HG03139 (cell line): ENCODE measurements at regions not wholly inside any gene's neighbourhood (a gene's known extent, or its start where the extent isn't known, plus 50 kb on each side); places are given as distances from the start of the nearest gene placed in this dataset.
A peak's percentile ranks its signal among the peaks of the same experiment; 100 is the strongest.

Experiments used
- ATAC-seq: cut with Tn5 transposase; IDR thresholded peaks from one replicate; pipeline ENCODE4 v1.9.1; 2021; ENCODE audit not compliant: unreplicated experiment

DNA sequence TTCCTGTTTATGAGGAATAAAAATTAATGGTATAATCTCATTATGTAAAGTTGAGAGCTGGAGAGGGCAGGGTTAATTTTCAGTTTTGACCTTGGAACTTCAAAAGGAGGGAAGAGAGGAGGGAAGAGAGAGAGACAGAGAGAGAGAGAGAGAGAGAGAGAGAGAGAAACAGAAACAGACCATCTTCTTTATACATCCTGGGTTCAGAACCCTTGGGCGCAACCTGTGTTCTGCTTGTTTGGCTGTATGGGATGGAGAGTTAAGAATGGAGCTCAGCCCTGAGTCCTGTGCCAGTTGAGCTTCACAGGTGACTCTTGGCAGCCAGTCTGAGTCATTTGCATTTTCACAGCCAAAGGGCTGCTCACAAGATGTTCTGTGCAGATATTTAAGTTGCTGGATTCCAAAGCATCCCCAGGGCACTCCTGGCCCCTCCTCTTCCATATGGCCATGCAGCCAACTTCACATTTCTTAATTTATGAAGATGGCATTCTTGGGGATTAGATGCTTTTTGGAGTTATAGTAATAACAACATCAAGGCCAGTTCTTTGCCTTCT, 143.5 kb downstream of the CARTPT start:
- no peak for ATAC-seq

DNA sequence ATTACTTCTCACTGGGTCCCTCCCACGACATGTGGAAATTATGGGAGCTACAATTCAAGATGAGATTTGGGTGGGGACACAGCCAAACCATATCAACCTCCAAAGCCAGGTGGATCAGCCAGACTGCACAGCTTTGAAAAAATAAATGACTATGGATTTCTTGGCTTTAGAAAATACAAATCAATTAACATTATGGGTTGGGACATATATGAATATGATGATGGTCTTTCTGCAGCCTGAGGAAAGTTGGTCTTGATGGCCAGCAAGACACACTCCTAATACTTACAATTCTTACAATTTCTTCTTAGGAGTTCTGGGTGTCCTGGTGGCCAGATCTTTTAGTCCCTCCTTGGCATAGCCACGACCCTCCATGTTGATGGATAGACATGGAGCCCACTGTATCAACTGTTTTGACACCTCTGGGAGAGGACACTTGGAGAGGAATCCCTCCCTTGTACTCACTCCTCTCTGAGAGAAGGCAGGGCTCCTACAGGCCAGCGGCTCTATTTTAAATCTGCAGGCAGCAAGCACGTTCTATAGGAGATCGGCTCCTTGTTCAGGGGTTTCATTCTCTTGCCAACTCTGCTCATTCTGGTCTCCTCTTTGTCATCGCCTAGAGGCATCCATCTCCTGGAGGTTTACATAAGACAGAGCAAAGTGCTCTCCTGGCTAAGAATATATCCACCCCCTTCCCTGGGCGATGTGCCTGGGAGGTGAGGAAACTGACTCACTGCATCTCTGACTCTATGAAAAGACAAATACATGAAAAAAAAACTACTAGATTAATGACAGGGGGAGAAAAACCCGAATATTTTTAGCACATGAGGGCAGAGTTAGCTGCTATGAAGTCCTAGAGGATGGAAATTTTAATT, 145.9 kb downstream of the CARTPT start:
- ATAC-seq = no peak

DNA sequence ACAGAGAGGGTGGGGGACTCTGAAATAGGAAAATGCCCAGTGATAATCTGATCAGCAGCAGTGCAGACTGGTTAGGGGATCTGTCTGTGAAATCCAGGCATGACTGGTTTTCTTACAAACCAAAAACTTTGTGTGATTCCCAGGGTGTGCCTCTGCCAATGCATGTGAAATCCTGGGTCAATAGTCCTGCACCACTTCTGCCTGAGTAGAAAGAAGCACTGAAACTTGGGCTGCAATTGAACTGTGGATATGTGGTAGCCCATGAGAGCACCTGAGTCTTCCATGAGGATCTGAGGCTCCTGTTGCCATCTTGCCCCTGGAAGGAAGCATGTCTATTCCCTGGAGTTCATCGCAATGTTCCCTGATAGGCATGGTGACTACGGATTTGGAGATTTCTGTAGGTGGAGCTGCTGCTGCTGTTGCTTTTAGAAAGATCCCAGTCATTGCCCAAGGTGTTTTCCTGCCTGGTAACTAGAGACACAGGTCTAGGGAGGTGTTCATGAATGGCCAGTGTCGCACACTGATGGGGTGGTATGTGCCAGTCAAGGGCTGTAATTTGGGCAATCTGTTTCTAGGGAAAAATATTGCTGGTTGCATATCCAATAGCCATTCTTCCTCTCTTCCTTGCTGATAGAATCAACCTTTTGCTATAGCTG, 146.7 kb downstream of the CARTPT start:
- no peak for ATAC-seq

DNA sequence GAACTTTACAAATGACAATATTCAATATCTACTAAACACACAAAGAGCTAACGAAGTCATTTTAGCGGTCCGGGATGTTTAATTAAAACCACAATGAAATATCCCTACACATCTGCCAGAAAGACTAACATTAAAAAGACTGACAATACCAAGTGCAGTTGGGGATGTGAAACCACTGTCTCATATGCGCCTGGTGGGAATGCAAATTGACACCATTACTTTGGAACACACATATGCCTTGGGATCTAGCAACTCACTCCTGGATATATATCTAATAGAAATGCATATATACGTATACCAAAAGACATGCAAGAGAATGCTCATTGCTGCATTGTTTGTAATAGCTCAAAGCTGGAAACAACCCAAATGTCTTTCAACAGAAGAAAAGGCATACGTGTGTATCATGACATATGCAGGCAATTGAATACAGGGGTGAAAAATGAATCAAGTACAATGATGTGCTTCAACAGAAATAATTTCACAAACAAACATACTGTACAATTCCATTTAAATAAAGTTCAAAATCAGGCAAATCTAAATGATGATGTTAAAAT, 153.3 kb downstream of the CARTPT start:
- no peak for ATAC-seq

DNA sequence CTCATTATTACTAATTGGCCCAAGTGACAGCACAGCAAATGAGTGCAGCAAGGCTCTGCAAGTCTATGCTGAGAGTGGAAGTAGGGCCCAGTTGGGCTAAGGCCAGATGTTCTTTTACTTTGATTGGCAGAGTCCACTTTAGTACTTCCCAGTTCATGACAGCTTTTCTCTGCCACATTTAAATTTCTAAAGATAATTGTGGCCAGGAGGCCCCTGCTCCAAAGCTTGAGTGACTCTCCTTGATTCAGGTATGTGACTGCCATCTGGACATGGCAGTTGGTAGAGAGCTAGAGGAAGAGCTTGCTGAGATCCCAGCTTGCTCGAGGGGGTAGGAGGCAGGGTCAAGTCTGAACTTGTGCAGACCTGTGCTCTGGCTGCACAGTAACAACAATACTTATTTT, 154.1 kb downstream of the CARTPT start:
- no peak for ATAC-seq

DNA sequence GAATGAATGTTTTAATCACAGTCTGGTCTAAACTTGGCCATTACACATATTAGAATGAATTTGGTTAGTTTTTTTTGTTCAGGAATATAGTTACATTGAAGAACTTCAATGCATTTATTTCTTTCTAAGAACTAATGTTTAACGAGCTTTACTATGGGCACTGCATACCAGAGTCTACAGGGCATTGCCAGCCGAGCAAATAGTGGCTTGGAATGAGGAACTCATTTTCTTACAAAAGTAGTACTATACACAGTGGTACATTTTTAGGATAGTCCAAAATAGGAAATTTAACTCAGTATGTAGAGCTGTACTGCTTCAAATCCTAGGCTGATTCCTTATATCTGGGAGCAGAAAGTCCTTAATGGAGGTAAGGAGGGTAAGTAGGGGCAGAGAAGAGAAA, 155.4 kb downstream of the CARTPT start:
- ATAC-seq = no peak

DNA sequence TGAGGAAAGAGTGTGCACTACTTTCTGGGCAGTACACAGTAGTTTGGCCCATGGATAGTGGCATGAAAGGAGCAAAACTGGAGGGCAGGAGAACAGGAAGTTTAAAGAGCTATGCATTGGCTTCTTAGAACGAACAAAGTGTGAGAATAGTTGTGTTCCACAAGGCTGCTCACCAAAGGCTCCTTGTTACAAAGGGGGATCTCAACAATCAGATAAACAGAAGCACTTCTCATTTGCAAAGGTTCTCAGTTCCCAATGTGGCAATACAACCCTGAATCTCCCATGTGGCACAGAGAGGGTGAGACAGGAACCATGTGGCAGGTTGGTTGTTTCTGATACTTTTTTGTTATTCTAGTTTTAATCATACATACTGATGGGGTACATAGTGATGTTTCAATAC, 158.4 kb downstream of the CARTPT start:
- no peak for ATAC-seq

DNA sequence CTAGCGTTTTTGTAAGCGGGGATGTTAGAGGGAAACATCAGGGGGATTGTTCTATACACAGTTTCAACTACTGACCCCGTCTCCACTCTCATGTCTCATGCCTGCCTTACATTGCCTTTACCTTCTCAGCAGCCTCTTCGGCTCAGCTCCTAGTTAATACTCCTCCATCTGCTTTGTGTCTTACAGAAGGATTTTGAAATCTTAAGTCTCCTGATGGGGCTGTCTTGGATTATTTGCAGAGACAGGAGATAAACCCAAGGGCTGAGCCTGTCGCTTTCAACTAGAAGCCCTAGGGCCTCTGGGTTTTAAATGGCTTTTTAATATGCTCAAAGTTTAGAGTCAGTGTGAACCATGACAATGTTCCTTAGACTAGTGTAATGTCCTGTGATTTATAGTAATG, 161.5 kb downstream of the CARTPT start:
- no peak for ATAC-seq

DNA sequence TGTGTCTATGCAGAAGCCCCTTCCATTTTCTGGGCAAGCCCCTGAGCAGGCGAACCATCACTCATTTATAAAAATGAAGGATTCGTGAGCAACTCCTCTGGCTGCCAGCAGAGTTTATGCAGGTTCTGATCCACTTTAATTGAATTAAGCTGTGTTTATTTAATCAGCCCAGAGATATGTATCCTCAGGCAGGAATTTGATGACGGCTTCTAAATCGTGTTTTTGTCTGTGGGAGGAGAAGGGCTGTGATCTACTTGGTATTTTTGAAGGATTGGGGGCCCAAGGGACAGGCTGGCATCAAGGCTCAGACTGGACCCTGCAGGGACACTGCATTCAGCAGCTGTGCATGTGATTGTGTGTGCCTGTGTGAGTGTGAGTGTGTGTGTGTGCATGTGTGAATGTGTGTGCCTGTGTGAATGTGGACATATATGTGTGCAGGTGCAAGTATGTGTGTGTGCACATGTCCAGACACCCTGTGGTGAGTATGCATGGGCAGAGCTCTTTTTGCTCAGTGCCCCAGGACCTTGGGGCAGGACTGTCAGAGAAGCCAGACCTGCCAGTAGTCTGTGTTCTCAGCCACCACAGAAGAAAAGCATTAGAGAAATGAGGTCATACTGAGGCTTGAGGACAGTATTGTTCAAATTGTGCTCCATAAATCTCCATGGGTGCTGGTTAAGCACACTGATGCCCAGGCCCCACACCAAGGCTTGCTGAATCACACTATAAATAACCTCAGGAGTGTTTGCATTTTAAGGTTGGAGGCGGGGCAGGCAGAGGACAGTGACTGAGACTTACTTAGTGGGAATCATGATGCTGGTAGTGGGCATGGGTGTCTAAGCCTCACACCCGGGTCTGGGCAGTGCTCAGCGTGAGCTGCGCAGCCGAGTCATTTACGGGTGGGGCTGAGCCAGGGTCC, 164.0 kb downstream of the CARTPT start:
- no peak for ATAC-seq

DNA sequence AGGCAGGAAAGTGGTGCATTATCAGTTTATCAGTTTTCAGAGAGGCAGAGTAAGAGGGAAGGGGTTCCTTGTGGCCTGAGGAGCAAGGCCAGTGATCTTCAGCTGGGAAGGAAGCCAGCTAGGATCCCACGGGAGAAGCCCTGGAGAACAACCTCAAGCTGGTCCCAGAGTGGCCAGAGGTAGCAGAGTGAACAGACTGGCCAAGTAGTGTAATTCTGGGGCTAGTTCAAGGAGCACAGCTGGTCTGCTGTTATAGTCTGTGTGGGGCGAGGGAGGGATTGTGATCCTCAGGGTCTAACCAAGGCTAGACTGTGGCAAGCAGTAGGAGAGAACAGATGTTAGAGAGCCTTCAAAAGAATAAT, 164.6 kb downstream of the CARTPT start:
- no peak for ATAC-seq

DNA sequence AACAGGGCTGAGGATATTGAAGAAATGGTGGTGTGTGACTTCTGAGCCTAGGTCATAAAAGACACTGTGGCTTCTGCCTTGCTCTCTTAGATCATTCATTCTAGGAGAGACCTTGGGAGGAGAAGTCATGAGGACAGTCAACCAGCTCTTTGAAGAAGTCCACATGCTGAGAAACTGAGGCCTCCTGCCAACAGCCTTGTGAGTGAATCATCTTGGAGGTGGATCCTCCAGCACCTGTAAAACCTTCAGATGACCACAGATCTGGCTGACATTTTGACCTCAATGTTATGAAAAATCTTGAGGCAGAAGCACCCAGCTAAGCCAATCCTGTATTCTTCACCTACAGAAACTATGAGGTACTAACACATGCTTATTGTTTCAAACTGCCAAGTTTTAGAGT, 165.9 kb downstream of the CARTPT start:
- ATAC-seq = no peak

DNA sequence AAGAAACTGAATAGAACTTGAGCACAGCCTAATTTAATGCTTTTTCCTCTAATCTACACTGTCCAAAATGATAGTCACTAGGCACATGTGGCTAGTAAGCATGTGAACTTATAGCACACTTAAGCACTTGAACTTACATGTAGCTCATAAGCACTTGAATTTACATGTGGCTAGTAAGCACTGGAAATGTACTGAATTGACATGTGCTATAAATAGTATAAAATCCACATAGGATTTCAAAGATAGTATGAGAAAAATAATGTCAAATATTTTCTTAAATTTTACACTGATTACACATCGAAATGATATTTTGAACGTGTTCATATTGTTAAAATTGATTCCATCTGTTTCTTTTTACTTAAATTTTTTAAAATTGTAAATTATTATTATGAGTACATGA, 167.3 kb downstream of the CARTPT start:
- ATAC-seq = no peak

DNA sequence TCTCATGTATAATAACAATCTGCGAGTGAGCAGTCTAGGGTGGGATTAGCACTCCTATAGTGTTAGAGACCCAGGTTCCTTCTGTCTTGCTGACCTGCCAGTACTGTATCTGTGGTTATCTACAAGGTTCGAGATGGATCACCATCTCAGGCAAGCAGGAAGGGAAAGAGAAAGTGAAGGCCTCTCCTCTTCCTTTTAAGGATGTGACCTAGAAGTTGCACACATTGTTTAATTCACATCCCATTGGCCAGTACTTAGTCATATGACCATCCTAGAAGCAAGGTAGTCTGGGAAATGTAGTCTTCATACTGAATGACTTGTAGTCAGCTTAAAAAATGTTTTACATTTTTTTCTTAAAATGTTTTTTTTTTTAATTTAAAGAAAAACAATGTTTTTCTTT, 168.6 kb downstream of the CARTPT start:
- peak; percentile 99 for ATAC-seq

DNA sequence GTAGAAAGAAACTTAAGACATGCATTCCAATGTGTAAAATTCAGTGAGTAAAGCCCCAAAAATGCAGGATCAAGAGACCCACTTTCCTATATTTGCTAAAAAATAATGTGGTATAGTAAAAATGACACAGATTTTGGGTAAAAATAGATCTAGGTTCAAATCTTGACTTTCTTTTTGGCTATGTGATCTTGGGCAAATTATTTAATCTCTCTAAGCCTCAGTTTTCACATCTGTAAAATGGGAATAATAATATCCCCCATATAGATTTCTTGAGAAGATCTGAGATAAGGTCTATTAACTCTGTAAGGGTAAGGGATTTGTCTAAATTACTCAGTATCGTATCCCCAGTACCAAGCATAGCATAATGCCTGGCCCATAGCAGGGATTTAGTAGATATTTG, 172.3 kb downstream of the CARTPT start:
- no peak for ATAC-seq

DNA sequence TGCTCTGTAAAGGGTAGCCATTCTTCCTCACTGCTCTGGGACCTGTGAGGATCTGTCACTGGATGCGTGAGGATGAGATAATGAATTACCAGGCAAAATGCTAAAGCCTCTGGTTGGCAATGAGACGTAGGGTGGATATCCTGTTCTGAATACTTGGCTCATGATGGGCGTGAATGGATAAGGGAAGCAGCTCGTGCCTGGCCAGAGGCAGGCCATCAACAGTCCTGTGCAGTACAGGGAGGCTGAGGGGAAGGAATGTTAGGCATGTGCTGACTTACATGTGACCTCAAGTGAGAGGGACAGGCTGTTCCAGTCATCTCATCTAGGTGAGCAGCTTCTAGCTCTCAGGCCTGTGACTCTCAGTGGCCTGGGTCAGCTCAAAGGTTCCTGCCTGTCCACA, 172.8 kb downstream of the CARTPT start:
- ATAC-seq = no peak

DNA sequence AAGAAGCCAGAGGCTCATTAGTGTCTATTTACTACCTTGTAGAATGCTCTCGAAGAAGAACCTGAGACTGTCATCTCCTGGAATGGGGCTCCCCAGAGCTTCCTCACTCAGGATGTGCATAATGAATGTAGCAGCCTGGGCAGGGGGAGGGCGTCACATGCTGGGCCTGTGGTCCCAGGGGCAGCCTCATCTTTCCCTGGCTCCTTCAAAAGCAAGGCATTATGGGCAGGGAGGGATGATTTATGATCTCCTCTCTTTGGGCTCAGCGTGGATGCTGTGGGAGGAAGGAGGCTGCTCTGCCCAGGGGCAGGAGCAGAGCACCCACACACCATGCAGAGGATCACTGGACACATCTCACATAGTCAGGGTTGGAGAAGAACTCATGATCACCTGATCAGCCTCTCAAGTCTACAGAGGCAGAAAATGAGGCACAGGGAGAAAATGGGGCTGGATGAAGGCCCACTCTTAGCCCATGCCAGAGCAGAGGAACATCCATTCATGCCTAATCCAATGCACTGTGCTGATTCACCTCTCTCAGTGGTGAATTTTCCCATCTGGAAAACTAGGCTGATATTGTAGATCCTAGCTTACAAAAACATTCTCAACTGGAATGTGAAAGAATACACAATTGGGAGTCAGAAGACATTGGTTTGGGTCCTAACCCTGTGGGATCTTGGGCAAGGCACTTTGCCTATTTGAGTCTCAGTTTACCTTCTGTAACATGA, 173.7 kb downstream of the CARTPT start:
- ATAC-seq = no peak

DNA sequence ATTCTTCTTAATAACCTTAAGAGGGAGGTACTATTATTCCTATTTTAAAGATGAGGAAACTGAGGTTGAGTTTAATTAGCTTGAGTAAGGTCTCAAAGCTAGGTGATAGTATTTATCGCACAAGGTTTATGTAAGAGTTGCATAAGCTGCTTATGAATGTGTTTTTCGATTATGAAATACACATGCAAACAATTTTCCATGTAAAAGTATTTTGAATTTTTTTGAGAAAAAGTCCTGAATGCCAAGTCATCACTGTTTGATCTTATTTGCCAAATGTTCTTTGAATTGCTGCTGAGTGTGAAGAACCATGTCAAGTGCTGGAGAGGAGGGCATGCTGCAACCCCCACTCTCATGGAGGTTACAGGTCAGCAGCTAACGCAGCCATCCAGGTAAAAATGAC, 174.4 kb downstream of the CARTPT start:
- ATAC-seq = no peak

DNA sequence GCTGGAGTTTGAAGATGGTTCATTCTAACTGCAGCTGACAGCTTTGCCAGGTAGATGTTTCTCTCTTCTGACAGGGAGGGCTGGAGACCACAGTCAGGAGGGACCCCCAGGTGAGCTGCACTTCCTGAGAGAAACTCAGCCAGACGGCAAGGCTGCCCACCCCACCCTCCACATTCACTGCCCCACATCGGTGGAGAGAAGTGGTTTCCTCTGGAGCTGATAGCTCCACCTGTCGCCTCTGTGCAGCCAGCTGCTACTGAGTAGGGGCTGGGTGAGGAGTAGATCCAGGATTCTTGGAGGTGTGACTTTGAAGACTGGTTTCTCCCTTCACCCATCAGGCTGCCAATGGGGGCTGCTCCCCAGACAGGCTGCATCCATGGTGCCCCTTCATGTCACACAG, 175.0 kb downstream of the CARTPT start:
- ATAC-seq = no peak

DNA sequence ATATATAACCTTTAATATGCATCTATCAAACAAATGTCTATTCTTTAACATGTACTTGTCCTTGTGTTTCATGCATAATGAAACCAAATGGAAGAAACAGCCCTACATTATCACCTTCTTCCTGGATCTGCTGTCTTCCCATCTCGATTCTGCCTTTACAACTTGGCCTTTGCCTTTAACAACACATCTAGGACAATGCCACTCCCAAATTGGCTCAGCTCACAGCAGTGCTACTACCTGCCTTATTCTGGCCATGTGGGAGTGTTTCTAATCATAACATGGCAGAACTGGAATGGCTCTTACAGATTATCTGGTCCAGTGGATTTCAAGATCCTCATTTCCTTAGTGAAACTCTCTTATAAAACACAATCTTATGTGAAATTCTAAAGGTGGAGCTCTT, 176.5 kb downstream of the CARTPT start:
- no peak for ATAC-seq

DNA sequence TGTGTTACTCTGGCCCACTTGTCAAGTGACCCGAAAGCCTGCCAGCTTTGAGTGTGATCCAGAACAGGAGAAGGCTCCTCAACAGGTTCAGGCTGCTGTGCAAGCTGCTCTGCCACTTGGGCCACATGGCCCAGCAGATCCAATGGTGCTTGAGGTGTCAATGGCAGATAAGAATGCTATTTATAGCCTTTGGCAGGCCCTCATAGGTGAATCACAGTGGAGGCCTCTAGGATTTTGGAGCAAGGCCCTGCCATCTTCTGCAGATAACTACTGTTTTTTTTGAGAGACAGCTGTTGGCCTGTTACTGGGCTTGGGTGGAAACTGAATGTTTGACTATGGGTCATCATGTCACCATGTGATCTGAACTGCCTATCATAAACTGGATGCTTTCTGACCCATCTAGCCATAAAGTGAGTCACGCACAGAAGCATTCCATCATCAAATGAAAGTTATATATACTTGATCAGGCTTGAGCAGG, 180.8 kb downstream of the CARTPT start:
- no peak for ATAC-seq
